GM20431 (cell line): ENCODE measurements at regions not wholly inside any gene's neighbourhood (a gene's known extent, or its start where the extent isn't known, plus 50 kb on each side); places are given as distances from the start of the nearest gene placed in this dataset.

Experiments used
- in situ Hi-C: fragments of 300-500 bp; cut with MseI, MboI; formaldehyde crosslinking; loops from one replicate; pipeline ENCODE4 v1.15.0; 2020; ENCODE audit warnings: low sequenced_read_pairs; ENCODE audit not compliant: unreplicated experiment

GRCh38 chr2:64899081-64899865 lies 89.9 kb upstream of the SLC1A4 start:
- in situ Hi-C loops, result no loop called here

DNA sequence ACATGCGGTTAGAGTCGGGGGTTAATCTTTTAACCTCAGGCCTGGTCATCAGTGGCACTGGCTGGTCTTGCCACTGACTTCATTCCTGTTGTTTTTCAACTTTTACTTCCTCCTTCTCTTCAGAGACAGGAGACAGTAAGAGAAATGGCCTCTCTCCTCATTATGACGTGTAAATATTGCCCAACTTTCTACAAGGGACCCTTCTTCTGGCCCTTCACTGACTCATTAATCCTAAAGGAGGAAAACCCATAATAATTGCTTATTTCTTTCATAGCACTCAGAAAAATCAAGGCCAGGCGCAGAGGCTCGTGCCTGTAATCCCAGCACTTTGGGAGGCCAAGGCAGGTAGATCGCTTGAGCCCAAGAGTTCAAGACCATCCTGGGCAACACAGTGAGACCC lies 89.3 kb upstream of the SLC1A4 start:
- in situ Hi-C loops, result loop anchor here (25.0 kb wide), 1 partner anchor 137 kb away; no protein-coding TSS in a partner anchor

DNA sequence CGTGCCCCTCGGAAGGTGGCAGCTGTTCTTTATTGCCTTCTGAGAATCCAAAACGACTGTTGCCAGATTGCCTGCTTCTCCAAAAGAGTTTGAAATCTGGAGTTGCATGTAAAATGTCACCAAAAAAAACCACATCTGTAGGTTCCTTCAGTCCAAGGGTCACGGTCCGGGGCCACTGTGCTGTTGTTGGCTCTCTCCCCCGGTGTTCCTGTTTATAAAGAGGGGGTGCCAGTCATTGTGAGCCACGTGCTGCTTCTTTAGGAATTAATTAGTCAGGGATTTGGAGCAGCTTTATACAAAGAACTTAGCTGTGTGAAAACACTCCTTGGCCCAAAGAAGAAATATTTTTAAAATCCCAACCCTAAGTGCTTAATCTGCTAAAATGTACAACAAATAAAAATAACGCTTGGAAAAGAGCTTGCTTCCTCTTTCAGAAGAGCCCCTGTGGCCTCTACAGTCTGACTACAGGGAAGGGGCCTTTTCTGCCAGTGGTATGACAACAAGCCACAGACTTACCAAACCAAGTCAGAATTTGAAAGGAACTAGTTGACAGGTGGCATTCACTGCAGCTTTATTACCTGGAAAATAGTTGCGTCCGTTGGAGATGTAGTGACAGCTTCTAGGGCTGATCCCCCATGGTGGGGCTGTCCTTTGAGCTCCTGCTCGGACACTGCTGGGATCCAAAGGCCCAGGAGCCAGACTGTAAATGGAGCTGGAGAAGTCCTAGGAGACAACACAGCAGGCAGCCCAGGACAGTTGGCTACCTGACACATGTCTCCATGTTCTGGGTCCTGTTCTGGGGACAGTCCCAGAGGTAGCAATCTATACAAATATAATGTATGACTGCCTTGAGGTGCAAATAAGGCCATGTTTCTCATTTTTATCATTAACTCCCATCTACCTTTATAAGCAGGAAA lies 84.5 kb upstream of the SLC1A4 start:
- in situ Hi-C loops, result loop anchor here (25.0 kb wide), 1 partner anchor 133 kb away; no protein-coding TSS in a partner anchor

- in situ Hi-C loops, result loop anchor here (25.0 kb wide), 1 partner anchor 132 kb away; no protein-coding TSS in a partner anchor
Measured at GRCh38 chr2:64905338-64906024, 83.7 kb upstream of the SLC1A4 start.

- in situ Hi-C loops, result loop anchor here (25.0 kb wide), 1 partner anchor 130 kb away; no protein-coding TSS in a partner anchor
Measured at GRCh38 chr2:64906853-64907536, 82.2 kb upstream of the SLC1A4 start.

- in situ Hi-C loops, result loop anchor here (25.0 kb wide), 1 partner anchor 129 kb away; no protein-coding TSS in a partner anchor
Measured at GRCh38 chr2:64908406-64908805, 80.8 kb upstream of the SLC1A4 start.

DNA sequence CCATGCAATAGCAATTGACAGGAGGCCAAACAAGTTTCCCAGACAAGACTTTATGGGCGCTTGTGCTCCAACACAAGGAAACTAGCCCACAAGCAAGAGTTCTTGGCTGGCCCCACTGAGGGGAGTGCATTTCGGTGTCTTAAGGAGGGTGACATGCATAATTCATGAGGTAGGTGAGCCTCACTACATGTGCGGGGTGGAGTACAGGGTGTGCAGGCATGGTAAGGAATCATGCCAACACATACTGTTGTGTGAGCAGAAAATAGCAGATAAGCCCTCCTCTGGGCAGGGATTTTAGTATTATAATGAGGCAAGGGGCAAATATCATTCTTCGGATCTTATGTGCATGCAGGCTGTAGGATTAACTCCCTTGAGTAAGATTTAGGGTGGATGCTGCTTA lies 78.7 kb upstream of the SLC1A4 start:
- in situ Hi-C loops, result loop anchor here (25.0 kb wide), 1 partner anchor 127 kb away; no protein-coding TSS in a partner anchor

GRCh38 chr2:64910972-64911433 lies 78.2 kb upstream of the SLC1A4 start:
- in situ Hi-C loops, result loop anchor here (25.0 kb wide), 1 partner anchor 126 kb away; no protein-coding TSS in a partner anchor

- in situ Hi-C loops, result loop anchor here (25.0 kb wide), 1 partner anchor 124 kb away; no protein-coding TSS in a partner anchor
Measured at GRCh38 chr2:64913357-64913869, 75.8 kb upstream of the SLC1A4 start.

- in situ Hi-C loops, result loop anchor here (25.0 kb wide), 1 partner anchor 123 kb away; no protein-coding TSS in a partner anchor
Measured at GRCh38 chr2:64914247-64914646, 75.0 kb upstream of the SLC1A4 start.

- in situ Hi-C loops, result loop anchor here (25.0 kb wide), 1 partner anchor 122 kb away; no protein-coding TSS in a partner anchor
Measured at GRCh38 chr2:64914735-64915509, 74.3 kb upstream of the SLC1A4 start.

DNA sequence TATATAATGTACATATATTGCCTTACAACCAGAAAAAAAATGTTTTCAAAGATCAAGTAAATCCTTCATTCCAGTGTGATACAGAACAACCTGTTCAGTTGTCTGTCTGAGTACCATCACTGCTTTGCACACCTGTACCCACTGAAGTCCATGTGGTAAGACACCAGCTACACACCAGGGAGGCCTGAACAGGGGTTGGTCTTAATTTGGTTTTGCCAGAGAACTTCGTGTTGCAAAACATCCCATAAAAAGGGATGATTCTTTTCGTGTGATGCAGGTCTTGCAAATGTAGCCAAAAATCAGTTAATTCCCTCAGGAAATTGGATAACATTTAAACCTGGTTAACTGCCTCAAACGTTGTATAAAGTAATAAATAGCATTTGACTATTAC lies 73.7 kb upstream of the SLC1A4 start:
- in situ Hi-C loops, result loop anchor here (25.0 kb wide), 1 partner anchor 122 kb away; no protein-coding TSS in a partner anchor

GRCh38 chr2:64918220-64918886 lies 70.8 kb upstream of the SLC1A4 start:
- in situ Hi-C loops, result loop anchor here (25.0 kb wide), 1 partner anchor 119 kb away; no protein-coding TSS in a partner anchor

GRCh38 chr2:64919261-64919660 lies 69.9 kb upstream of the SLC1A4 start:
- in situ Hi-C loops, result loop anchor here (25.0 kb wide), 1 partner anchor 118 kb away; no protein-coding TSS in a partner anchor

DNA sequence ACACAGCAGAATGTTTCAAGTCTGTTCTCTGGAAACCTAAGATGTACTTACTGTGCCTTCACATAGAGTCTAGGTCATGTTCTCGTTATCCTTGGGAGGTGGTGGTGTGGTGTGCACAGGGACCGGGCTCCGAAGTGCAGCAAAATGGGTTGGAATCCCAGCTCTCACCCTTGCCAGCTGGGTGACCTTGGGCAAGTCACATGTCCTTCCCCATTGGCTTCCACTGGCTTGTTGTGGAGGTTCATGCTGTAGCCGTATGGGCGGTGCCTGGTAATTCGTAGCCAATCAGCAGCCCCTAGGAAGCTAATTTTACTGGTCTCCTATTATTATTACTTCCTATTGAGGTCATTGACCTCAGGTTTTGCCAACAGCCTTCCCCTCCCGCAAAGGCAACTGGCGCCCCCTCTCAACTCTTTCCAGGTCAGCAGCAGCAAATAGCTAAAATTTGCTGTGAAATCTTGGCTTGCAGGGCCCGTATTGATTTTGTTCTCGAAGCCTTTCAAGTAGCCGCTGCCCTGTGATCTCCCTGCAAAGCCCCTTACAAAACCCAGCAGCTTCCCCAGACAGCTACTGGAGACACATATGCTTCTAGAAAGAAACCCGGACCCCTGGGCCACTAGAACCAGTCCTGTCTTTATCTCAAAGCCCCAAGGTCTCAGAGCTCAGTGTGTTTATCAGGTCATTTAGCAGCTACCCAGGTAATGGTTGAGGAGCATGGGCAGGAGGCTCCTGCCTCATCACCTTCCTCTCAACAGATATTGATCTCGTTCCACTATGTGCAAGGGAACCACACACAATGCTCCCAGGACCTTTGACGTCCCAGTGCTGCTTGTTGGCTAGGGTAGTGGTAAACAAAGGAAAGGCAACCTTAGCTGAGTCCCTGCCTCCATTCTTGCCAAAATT lies 66.5 kb upstream of the SLC1A4 start:
- in situ Hi-C loops, result loop anchor here (25.0 kb wide), 1 partner anchor 115 kb away; no protein-coding TSS in a partner anchor

DNA sequence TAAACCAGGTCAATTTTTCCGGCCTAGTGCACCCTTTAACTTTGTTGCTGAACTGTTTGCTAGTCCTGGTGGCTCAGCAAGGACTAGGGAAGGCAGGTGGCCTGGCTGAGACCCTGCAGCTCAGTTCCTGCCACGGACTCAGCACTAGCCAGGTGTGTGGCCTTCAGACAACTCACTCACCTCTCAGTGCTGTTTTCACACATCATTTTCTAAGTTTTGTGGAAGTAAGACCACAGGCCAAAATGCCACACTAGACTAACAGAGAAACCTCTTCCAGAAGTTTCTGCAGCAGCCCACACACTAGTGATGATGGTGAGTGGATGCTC lies 65.9 kb upstream of the SLC1A4 start:
- in situ Hi-C loops, result loop anchor here (25.0 kb wide), 1 partner anchor 114 kb away; no protein-coding TSS in a partner anchor
